NCI-H748 (cell line): ENCODE measurements at regions not wholly inside any gene's neighbourhood (a gene's known extent, or its start where the extent isn't known, plus 50 kb on each side); places are given as distances from the start of the nearest gene placed in this dataset.

Experiments
- DNase-seq: peaks from one replicate; lab custom pipeline; 2025; ENCODE audit not compliant: unreplicated experiment; lab: John Stamatoyannopoulos, UW

DNA sequence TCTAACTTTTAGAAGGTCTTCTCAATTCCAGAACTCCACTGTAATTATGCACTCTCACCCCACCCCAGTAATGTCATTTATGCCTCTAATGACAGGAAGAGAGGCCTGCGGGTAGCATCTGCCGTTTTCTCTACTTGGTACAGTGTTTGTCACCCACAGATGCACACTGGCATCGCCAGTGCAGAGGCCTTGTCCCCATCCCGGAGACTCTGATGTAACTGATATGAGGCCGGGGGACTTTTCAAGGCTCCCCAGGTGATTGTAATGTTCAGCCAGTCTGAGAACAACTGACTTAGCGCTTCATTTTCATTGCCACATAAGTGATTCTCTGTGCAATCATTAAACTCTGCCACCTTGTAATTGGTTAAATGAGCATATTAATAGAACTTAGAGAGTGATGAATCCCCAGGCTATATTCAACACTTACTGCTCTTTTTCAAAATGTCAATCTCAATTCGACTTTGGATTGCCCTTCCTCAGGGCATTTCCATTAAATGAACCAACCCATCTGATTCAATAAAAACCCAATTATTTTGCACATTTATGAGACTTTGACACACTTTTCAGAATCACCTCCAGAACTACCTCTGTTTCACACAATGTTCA, 113.2 kb downstream of the HERPUD2 start:
- DNase-seq: peak; percentile 4

DNA sequence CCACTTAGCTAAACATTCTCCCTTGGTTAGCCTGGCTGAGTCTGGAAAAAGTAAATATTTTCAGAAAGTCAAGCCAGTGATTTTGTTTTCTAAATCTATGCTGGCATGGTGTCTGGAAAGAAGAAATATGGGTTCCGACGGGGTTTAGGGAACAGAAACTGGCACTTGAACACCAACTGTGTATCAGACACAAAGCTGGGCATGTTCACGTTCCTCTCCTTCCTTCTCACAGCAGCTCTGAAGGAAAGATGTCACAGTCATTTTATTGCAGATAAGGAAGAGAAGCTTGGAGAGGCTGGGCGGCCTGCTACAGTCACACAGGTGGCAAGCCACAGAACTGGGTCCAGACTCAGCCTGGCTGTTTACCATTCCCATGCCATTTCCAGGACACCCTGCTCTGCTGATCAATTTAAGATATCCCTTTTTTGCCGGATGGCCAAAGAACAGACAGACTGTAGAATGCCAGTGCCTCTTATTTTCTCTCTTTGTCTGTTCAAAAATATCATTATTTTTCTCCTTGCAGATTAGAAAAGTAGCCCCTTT, 118.8 kb downstream of the HERPUD2 start:
- DNase-seq: no peak

DNA sequence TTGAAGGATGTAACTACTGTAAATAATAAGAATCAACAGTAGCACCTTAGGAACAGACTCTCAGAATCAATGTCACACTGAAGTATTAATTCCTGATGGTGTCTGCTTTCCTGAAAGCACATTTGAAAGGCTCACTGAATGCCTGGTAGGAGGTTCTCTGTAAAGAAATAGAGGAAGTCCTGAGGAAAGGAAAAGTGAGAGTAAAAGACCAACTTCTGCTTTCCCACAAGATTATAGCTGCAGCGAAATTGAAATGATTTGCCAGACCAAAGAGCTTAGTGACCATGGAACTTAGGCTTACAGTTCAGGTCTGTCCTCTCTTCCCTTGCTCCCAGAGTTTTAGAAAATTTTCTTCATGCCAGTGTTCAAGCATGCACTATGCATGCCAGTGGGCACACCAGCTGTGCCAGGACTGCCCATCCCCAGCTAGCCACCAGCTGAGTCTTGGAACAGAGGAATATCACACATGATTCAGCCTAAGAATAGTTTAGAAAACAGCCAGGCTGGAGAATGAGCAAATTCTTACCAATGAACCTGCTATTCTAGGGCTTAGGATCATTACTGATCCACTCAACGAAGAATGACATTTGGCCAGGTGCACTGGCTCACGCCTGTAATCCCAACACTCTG, 123.2 kb downstream of the HERPUD2 start:
- DNase-seq: no peak

DNA sequence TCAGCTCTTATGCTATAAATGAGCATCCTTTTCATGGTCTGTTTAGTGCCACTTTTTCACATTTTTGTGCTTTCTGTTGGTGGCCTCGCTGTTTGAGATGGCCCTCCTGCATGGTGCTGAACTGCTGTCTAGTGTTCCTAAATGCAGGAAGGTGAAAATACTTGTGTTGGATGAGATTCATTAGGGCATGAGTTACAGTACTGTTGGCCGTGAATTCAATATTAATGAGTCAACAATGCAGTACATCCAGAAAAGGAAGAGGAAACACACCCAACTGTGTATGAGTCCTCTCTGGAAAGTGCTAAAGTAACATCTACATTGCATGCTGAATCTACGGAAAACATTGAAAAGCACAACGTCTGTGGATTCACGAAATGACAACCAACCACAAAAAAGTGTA, 124.0 kb downstream of the HERPUD2 start:
- DNase-seq: no peak

DNA sequence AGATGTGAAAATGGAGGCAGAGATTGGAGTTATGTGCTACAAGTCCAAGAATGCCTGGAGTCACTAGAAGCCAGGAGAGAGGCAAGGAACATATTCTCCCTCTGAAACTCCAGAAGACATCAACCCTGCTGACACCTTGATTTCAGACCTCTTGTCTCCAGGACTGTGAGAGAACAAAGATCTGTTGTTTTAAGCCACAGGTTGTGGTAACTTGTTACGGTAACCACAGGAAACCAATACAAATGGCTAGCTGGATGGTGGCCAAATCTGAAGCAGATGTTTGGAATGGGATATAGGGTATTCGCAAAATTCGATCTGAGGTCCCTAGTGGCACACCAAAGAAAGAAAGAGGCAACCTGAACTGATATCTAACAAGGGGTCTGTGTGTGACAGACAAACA, 129.0 kb downstream of the HERPUD2 start:
- peak; percentile 72 for DNase-seq

DNA sequence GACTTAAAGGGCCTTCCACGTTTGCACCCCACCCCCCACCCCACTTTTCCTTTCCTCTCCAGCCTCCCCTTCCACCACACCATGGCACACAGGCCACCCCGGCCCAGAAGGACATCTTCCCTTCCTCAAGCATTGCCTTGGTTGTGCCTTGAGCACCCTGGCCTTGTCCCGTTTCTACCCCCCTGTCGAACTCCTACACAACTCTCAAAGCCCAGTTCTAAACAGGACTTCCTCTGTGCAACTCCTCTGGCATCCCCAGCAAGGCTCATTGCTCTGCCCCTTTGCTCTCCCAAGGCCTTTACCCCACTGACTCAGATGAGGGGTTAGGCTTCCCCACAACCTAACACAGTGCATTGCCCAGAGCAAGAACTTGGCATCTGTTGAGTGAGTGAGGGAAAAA, 136.1 kb downstream of the HERPUD2 start:
- no peak for DNase-seq

DNA sequence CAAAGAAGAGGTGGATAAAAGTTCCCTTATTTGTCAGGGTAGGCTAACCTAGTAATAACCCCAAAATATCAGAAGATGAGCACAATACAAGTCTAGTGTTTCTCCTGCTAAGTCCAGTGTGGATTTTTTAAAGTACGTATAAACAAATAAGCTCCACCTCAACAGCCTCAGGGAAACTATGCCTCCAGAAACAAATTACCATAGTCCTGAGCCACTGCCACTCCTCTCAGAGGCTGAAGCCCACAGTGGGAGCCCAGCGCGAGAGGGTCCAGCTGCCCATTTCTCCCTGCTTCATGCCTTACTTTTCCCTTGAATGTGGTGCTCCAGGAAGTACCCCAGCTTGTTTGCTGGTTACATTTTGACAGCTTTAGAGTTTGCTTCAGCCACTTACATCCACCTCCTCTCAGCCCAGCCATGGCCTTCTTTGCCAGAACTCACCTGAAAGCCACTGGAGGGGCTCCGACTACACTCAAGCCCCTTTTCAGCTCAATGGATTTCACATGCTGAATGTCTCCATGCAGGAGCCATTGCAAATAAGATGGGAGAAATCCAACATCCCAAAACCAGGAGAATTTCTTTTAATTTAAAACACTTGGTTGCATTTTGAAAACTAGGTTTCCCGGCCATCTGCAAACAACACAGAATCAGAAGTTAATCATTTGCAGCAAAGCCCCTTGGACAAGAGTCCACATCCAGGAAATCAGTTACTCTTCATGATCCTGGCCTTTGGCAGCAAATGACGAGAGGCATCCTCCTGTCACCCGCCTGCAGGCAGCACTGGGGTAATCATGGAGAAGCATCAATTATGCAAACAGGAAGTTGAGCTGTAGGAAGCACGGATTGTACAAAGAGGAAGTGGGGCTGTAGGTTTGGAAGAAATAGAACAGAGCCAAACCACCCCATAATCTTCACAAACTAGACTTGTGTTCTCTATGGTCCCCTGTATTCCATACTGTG, 138.1 kb downstream of the HERPUD2 start:
- peak; percentile 5 for DNase-seq

DNA sequence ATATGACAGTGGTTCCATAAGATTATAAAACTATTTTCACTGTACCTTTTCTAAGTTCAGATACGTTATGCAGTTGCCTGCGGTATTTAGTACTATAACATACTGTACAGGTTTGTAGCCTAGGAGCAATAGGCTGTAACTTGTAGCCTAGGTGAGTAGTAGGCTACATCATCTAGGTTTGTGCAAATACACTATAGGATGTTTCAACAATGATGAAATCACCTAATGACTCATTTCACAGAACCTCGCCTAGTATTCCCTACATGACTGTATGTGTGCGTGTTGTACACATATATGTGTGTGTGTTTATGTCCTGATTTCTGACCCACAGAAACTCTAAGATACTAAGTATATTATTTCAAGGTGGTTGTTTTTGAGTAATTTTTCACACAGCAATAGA, 139.0 kb downstream of the HERPUD2 start:
- no peak for DNase-seq

DNA sequence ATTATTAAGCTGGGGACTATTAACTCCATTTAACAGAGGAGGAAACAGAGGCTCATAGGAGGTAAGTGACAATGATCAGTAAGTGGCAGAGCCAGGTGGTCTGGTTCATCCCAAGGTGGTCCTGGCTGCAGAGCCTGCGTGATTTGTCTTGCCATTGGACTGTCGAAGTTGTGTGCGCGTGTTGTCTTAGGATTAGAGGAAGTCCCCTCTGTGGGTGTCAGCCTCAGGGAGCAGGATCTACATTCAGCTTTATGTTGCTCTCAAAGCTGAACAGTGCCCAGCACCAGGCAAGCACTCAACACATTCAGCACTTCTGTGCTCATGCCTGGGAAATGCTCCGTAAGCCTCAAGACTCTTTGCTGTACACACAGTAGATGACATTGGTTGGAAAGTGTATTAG, 139.5 kb downstream of the HERPUD2 start:
- no peak for DNase-seq

DNA sequence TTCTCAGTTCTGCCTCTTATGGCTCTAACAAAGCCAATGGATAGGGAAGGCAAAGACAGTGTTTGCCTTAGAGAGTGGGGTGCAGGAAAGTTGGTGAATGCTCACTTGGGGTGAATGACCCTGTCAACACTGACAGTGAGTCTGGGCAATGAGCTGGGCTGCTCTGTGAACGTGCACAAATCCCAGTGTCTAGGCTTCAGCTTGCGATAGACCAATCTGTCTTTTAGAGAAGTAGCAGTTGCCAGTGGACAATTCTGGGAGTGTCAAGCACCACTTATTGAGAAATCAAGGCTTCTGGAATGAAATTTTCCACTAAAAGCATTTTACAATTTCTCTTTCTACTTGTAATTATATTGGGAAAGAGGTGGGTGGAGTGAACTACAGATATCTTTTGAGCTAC, 141.4 kb downstream of the HERPUD2 start:
- peak; percentile 24 for DNase-seq

DNA sequence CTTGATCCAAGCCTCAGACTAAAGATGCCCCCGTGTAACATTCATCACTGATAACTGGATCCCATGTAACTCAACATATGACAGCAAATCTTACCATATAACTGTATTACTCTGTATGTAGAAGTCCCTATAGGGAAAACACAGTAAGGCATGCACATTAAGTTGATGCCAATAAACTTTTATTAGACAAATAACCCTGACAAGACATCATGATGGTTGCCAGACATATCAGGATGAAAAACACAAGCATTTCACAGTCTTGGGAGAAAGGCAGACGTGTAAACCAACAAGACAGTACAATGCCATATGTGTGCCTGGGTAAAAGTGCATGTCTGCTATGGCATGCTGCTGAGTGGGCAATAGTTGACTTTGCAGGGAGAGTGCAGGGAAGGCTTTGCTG, 142.2 kb downstream of the HERPUD2 start:
- DNase-seq: no peak

DNA sequence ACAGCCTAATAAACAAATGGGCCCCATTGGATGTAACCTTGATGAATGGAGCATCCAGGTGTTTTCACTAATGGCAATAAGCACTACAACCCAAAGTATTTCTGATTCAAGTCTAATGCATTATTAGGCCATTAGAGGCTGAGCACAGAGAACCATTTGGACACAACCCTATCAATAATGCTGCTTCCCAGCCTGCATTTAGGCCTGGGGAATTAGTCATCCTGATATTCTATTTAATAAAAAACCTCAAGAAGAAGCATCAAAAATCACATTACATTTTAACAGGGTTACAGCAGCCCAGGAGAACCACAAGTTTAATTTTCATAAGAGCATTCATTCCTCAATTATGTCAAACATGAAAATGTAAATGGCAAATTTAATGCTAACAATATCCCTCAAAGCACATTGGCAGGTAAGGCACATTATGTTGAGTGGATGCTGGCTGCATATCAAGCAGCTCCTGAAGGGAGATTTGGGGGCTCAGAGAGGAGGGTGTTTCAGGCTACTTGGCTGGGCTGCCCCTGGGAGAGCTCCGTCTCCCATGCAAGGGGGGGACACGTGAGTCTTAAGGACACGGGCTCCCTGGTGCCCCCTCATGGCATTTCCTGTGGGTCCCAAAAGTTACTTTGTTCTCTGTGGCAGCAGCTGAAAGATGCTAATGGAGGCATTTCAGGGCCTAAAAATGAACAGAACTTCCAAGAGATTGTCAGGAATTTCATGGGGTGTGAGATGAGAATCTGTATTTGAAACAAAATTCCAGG, 143.4 kb downstream of the HERPUD2 start:
- no peak for DNase-seq

DNA sequence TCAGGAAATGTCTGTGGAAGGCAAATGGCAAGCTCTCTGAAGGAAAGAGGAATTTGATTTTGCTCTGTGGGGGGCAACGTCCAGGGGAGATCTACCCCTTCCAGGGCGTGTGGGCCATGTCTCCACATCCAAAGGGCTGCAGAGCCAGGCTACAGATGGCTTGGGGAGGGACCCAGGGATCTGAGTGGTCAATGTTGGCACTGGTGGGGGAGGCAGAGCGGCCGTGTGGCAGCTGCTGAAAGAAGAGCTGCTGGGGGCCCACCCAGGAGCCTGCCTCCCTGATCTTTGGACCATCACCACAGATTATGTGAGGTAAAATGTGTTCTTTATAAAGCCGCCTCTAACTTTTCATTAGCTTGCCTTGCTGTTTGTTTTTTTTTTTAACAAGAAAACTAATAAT, 144.1 kb downstream of the HERPUD2 start:
- DNase-seq: no peak

DNA sequence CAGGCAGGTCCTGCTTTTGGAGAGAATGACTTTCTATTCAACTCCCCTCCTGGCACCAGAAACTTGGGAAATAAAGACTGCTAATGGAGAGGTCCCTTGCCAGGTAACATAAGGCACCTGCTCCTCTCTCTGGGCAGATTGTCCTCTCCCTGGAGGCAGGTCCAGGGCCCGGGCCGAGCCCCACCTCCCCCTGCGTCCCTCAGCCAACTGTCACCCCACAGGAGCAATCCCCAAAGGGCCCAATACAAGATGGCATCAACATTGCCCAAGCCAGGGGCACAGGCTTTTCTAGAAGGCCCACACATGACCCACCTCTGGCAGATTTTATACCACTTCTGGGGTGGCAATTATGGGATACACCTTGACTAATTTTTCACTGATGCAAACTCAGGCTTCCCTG, 145.2 kb downstream of the HERPUD2 start:
- DNase-seq: no peak

DNA sequence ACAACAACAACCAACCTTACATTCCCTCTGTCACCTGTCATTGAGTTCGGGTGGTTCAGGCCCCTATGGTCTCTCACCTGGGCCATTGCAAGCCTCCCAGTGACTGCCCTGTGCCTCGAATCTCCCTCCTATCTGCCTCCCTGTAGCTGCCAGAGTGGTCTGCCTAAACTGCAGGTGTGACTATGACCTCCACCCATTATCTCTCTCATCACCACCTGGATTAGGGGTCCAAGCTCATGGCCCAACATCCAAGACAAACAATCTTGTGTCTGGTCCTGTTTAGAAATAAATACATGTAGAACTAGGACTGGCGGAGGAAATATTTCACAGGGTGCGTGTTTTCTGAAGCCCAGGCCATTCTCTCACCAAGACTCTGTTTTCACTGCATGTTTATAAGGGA, 146.6 kb downstream of the HERPUD2 start:
- DNase-seq: no peak

DNA sequence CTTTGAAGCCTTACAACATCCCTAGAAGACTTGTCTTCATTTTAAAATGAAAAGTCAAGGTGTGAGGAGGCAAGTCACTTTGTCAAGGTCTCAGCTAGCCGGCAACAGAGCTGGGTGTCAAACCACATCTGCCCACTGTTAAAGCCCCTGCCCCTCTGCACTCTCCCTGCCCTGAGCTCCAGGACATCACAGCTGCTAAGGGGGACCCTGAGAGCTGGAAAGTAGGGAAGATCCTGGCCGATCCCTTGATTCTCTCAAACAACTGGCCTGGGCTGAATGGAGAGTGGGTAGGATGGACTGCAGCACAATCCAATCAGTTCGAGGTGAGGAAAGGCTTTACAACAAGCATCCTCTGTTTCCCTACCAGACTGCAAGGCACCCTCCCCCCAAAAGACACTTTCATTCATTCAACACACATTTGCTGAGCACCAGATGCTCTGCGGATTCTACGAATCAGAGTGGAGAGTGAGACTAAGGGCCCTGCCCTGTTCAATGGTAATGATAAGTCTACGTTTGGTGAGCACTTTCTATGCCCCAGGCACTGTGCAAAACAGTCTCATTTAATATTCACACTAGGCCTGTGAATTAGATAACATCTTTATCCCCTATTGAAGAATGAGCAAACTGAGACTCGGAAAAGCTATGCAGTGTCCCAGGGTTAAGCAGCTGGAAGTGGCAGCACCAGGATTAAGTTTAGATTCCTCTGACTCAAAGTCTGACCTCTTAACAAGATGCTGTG, 148.1 kb downstream of the HERPUD2 start:
- no peak for DNase-seq

DNA sequence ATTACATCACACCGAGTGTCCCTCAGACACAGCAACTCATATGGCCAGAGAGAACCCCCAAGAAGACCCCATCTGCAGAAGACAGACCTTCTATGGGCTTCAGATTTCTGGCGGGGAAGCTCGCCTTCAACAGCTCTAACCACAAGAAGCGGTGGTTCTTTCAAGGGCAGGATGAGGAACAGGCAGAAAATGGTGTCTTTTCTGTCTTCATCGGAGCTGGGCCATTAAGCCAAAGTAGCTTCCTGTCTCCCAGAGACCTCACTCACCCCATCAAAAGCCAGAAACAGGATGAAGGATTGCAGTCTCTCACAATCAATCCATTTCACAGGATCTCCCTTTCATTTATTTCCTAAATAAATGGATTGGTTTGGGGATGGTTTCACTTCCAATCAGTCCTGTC, 149.1 kb downstream of the HERPUD2 start:
- DNase-seq: no peak

DNA sequence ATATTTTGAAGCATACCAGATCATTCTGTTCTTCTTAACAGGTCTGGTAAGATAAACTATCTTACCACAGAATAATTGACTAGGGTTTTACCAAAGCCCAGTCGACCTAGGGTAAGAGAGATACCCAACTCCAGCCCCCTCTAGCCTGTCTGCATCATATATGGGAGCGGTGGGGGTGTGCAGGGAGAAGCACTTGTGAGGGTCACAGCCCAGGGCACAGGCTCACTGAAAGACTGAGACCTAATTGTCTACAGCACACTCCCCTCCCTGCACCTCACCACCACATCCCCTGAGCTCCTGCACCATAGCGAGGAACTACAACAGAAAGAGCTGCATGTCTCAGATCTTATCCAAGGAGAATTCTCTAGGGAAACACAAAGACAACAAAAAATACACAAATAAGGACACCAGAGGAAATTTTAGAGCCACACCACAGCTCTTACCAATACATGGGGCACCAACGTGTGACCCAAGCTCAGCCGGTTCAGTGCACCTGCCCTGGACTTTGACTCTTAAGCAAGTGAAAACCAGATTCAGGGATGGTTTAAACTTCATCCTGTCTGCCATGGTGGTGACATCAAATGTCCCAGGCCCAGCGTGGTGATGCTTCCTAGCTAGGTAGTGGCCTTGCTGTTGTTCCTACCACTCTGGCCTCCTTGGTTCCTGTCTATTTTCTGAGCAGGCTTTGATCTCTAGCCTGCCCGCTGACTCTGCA, 150.8 kb downstream of the HERPUD2 start:
- no peak for DNase-seq

DNA sequence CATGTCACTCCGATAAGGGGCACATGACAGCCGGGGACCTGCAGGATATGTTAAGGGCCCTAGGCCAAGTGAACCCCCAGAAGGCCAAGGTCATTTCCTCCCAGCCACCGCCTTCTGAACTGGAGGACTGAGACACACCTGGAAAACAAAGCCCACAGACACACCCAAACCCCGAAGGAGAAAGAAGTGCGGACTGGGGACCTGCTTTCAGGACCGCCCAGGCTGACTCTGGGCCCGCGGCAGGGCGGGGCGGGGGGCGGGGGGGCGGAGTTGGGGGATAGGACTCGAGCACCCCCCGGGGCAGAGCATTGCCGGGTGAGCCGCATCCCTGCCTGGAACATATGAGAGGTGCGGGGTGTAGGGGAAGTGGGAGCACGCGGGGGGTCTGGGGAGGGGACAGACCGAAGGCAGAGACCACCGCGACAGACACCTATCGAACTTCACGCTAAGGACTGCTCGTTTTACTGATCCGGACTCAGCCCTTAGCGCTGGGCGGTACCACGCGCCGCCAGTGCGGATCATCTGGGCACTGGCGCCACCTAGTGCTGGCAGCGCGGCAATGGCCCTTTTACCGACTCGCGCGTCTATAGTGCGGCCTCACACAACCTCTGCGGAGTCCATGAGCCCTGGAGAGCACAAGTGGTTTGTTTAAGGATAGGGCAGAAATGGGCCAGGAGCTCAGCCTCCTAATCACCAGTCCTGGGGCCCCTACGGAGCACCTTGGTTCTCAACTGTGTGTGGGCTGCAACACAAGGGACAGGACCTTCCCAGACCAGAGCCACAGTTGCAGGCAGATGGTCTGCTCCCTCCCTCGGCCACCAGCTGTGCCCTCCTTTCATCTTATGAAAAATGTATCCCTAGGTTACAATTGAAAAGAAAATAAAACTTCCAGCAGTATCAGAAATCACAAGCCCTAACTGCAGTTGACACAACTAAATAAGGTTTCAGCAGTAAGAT, 157.6 kb downstream of the HERPUD2 start:
- DNase-seq: peak; percentile 69
